Prostate gland (tissue), 2 donors: ENCODE measurements at regions not wholly inside any gene's neighbourhood (a gene's known extent, or its start where the extent isn't known, plus 50 kb on each side); places are given as distances from the start of the nearest gene placed in this dataset.

Source experiments
- DNase-seq: peaks from one replicate; pipeline ENCODE4 v3.0.0-alpha.2; 2019; ENCODE audit warnings: low spot score
- H3K27ac ChIP-seq, 2 donors: fragments of 200-600 bp; sonication (generic); 2 replicates each; pipeline ENCODE4 v1.5.1; 2017 to 2019
- H3K27me3 ChIP-seq: fragments of 200-600 bp; sonication (generic); replicated peaks from 2 replicates; pipeline ENCODE4 v1.5.1; 2019; ENCODE audit not compliant: insufficient read depth
- H3K36me3 ChIP-seq, 2 donors: fragments of 200-600 bp; sonication (generic); 1 replicate in 1 of 2; 2 replicates in 1 of 2; pipeline versions ENCODE4 v1.5.1 to v1.8.1; 2017 to 2019
- H3K4me1 ChIP-seq: fragments of 200-600 bp; sonication (generic); replicated peaks from 2 replicates; pipeline ENCODE4 v1.5.1; 2019
- H3K4me3 ChIP-seq, 2 donors: fragments of 200-600 bp; sonication (generic); 2 replicates each; pipeline ENCODE4 v1.5.1; 2017 to 2019
- H3K9me3 ChIP-seq: fragments of 200-600 bp; sonication (generic); 2 replicates; pipeline ENCODE4 v1.5.1; 2017
- CTCF ChIP-seq, 4 experiments: fragments of 200-600 bp in 2 of 4; fragments of 450-650 bp in 2 of 4; sonication (generic) in 2 of 4; IDR thresholded peaks; 1 replicate in 3 of 4; 2 replicates in 1 of 4; pipeline ENCODE4 v1.5.1; 2016 to 2019; ENCODE audit warnings: antibody characterized with exemption in 4 of 4, mild to moderate bottlenecking in 2 of 4, moderate library complexity in 2 of 4
- POLR2A ChIP-seq: fragments of 450-650 bp; IDR thresholded peaks from one replicate; pipeline ENCODE4 v1.6.1; 2016; ENCODE audit warnings: antibody characterized with exemption, mild to moderate bottlenecking
- POLR2AphosphoS5 ChIP-seq: sonication (generic); formaldehyde crosslinking; IDR thresholded peaks from one replicate; pipeline ENCODE4 v1.6.1; 2017; ENCODE audit warnings: antibody characterized with exemption
- WGBS: methylation state at CpG from one replicate; pipeline ENCODE4 v1.1.5; 2018; 5-methylcytosine and 5-hydroxymethylcytosine counted together
- intact Hi-C: fragments of 100-400 bp; cut with DNase I; formaldehyde crosslinking; loops from one replicate; pipeline ENCODE4 v1.14.2; 2022

DNA sequence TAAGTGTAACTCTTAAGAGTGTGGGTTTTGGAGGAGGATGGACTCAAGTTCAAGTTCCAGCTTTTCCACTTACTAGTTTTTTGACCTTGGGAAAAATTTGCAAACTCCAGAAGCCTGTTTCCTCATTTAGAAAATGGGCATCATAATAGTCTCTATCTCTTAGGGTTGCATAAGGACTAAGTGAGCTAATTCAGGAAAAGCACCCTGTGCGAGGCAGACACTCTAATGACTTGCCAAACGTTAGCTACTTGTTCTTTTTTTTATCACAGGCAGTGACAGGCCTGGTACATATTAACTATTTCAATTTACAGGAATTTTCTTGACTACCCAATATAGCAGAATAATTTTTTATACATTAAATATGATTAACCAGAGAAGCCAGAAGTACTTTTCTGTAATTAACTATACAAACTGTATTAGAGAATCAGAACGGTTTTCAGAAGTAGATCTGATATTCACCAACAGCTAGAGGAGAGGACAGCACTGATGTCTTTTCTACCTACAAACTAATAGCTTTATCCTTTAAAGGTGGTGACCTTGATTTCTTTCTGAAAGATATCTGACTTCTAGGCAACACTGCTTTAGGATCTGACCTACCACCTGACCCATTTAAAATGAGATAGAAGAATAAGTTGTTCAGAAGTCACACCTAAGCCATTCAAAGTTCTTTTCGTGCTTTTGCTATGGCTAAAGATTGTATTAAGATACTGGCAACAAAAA, 139.6 kb upstream of the HAND2 start:
- no peaks in the 10 kb centered on the region for H3K9me3 ChIP-seq
- TF ChIP-seq POLR2AphosphoS5 = no peak
- no peak for TF ChIP-seq CTCF (IDR thresholded peaks at IDR 0.05)
- no peak for TF ChIP-seq POLR2A
- intact Hi-C loops = no loop called here
- H3K4me1 ChIP-seq = no peaks in the 10 kb centered on the region
- H3K4me3 ChIP-seq = no peak overlapping the region
- no peak for DNase-seq
- no peak overlapping the region for H3K27ac ChIP-seq
- H3K36me3 ChIP-seq = no peaks in the 10 kb centered on the region
- WGBS = 59% methylated on average over 4 of the region's 4 CpGs
- no peaks in the 10 kb centered on the region for H3K27me3 ChIP-seq

- H3K4me3 ChIP-seq = no peak overlapping the region
- no peaks in the 10 kb centered on the region for H3K27me3 ChIP-seq
- no peaks in the 10 kb centered on the region for H3K9me3 ChIP-seq
- no peaks in the 10 kb centered on the region for H3K4me1 ChIP-seq
- intact Hi-C loops = no loop called here
- TF ChIP-seq CTCF (IDR thresholded peaks at IDR 0.05) (no peak), POLR2A (no peak), POLR2AphosphoS5 (no peak)
- H3K36me3 ChIP-seq = no peaks in the 10 kb centered on the region
- H3K27ac ChIP-seq = no peak overlapping the region
- DNase-seq = no peak
Observed at GRCh38 chr4:173661001-173661400, 131.0 kb upstream of the HAND2 start.

GRCh38 chr4:173656898-173657297, 126.9 kb upstream of the HAND2 start:
- WGBS = 86% methylated on average over 4 of the region's 4 CpGs
- no peak for DNase-seq
- H3K36me3 ChIP-seq = no peaks in the 10 kb centered on the region
- H3K4me3 ChIP-seq = no peak overlapping the region
- H3K9me3 ChIP-seq = no peaks in the 10 kb centered on the region
- intact Hi-C loops = no loop called here
- no peak overlapping the region for H3K27ac ChIP-seq
- TF ChIP-seq POLR2A (no peak), CTCF (IDR thresholded peaks at IDR 0.05) (no peak), POLR2AphosphoS5 (no peak)
- no peaks in the 10 kb centered on the region for H3K4me1 ChIP-seq
- no peaks in the 10 kb centered on the region for H3K27me3 ChIP-seq

- Histone ChIP-seq H3K27ac (no peak overlapping the region), H3K27me3 (no peaks in the 10 kb centered on the region), H3K9me3 (no peaks in the 10 kb centered on the region), H3K4me1 (no peaks in the 10 kb centered on the region), H3K4me3 (no peak overlapping the region), H3K36me3 (no peaks in the 10 kb centered on the region)
- DNase-seq = no peak
- intact Hi-C loops = no loop called here
- no peak for TF ChIP-seq CTCF (IDR thresholded peaks at IDR 0.05)
- TF ChIP-seq POLR2AphosphoS5 = no peak
- TF ChIP-seq POLR2A = no peak
- WGBS = 30% methylated on average over 6 of the region's 6 CpGs
Observed at GRCh38 chr4:173652283-173652931, 122.4 kb upstream of the HAND2 start.
